ACHN (cell line): ENCODE measurements at regions not wholly inside any gene's neighbourhood (a gene's known extent, or its start where the extent isn't known, plus 50 kb on each side); places are given as distances from the start of the nearest gene placed in this dataset.
"Not testable (repeated sequence)": the region's sequence is repeated elsewhere in the genome, so short reads cannot be mapped to it uniquely, and the experiment has no call there.

Source experiments
- DNase-seq: peaks from one replicate; pipeline ENCODE4 v3.0.0-alpha.2; 2015
- in situ Hi-C: cut with HindIII; loops from 2 replicates; pipeline ENCODE4 v1.10.0; 2017; ENCODE audit warnings: low sequenced_read_pairs, low pct_ligation_motif_present, low pct_unique_long_range_greater_than_20kb

GRCh38 chr3:87555290-87555689 lies 278.9 kb upstream of the POU1F1 start:
- DNase-seq: no peak
- in situ Hi-C loops: no loop called here

GRCh38 chr3:87553058-87553457 lies 276.7 kb upstream of the POU1F1 start:
- DNase-seq: no peak
- in situ Hi-C loops: no loop called here

GRCh38 chr3:87550892-87551291 lies 274.5 kb upstream of the POU1F1 start:
- no peak for DNase-seq
- in situ Hi-C loops: no loop called here

- in situ Hi-C loops: no loop called here
- DNase-seq: no peak
These were observed 272.8 kb upstream of the POU1F1 start for GRCh38 chr3:87549208-87549607.

- in situ Hi-C loops: no loop called here
- no peak for DNase-seq
These were observed 271.9 kb upstream of the POU1F1 start for GRCh38 chr3:87548271-87548670.

GRCh38 chr3:87546216-87546615 lies 269.8 kb upstream of the POU1F1 start:
- no peak for DNase-seq
- in situ Hi-C loops: no loop called here

GRCh38 chr3:87543408-87543807 lies 267.0 kb upstream of the POU1F1 start:
- in situ Hi-C loops, DNase-seq: not testable (repeated sequence)

- in situ Hi-C loops: no loop called here
- DNase-seq: no peak
These were observed 265.3 kb upstream of the POU1F1 start for GRCh38 chr3:87541723-87542122.

GRCh38 chr3:87538722-87539121 lies 262.3 kb upstream of the POU1F1 start:
- in situ Hi-C loops, DNase-seq: not testable (repeated sequence)

GRCh38 chr3:87509401-87509800 lies 233.0 kb upstream of the POU1F1 start:
- in situ Hi-C loops: no loop called here
- no peak for DNase-seq

GRCh38 chr3:87508921-87509320 lies 232.5 kb upstream of the POU1F1 start:
- in situ Hi-C loops: no loop called here
- DNase-seq: no peak

- in situ Hi-C loops: no loop called here
- no peak for DNase-seq
These were observed 231.4 kb upstream of the POU1F1 start for GRCh38 chr3:87507753-87508152.

- DNase-seq: peak; percentile 68
- in situ Hi-C loops: no loop called here
These were observed 227.6 kb upstream of the POU1F1 start for GRCh38 chr3:87503900-87504498.

- in situ Hi-C loops: no loop called here
- no peak for DNase-seq
These were observed 224.7 kb upstream of the POU1F1 start for GRCh38 chr3:87501076-87501475.

GRCh38 chr3:87498358-87499080 lies 222.1 kb upstream of the POU1F1 start:
- DNase-seq: no peak
- in situ Hi-C loops: no loop called here

- in situ Hi-C loops: no loop called here
- DNase-seq: no peak
These were observed 219.6 kb upstream of the POU1F1 start for GRCh38 chr3:87495938-87496337.

GRCh38 chr3:87494264-87494663 lies 217.9 kb upstream of the POU1F1 start:
- in situ Hi-C loops: no loop called here
- DNase-seq: no peak

GRCh38 chr3:87491843-87492242 lies 215.5 kb upstream of the POU1F1 start:
- no peak for DNase-seq
- in situ Hi-C loops: no loop called here

GRCh38 chr3:87489892-87490291 lies 213.5 kb upstream of the POU1F1 start:
- no peak for DNase-seq
- in situ Hi-C loops: no loop called here

GRCh38 chr3:87488765-87489164 lies 212.4 kb upstream of the POU1F1 start:
- DNase-seq: no peak
- in situ Hi-C loops: no loop called here
